IPS-20b (cell line): ENCODE measurements at regions not wholly inside any gene's neighbourhood (a gene's known extent, or its start where the extent isn't known, plus 50 kb on each side); places are given as distances from the start of the nearest gene placed in this dataset.

Source experiments
- H3K27ac ChIP-seq: one replicate; pipeline ENCODE4 v1.5.1; 2013; ENCODE audit warnings: low read length
- H3K27me3 ChIP-seq: 2 replicates; pipeline ENCODE4 v1.6.1; 2013; ENCODE audit warnings: mild to moderate bottlenecking, low read length, inconsistent platforms; ENCODE audit not compliant: insufficient read depth
- H3K36me3 ChIP-seq: 2 replicates; pipeline ENCODE4 v1.6.1; 2013; ENCODE audit warnings: low read depth, mild to moderate bottlenecking, inconsistent platforms, low read length, moderate library complexity; ENCODE audit not compliant: insufficient read depth
- H3K4me1 ChIP-seq: 2 replicates; pipeline ENCODE4 v1.6.1; 2013; ENCODE audit warnings: mild to moderate bottlenecking, control low read depth, inconsistent platforms, low read length, moderate library complexity; ENCODE audit not compliant: insufficient read depth
- H3K4me3 ChIP-seq: 2 replicates; pipeline ENCODE4 v1.5.1; 2013; ENCODE audit warnings: mild to moderate bottlenecking, low read length, inconsistent platforms
- H3K9ac ChIP-seq: 2 replicates; pipeline ENCODE4 v1.6.1; 2013; ENCODE audit warnings: low read depth, mild to moderate bottlenecking, inconsistent platforms, low read length, moderate library complexity
- H3K9me3 ChIP-seq: 2 replicates; pipeline ENCODE4 v1.6.1; 2013; ENCODE audit warnings: mild to moderate bottlenecking, low read depth, low read length, inconsistent platforms; ENCODE audit not compliant: insufficient read depth

DNA sequence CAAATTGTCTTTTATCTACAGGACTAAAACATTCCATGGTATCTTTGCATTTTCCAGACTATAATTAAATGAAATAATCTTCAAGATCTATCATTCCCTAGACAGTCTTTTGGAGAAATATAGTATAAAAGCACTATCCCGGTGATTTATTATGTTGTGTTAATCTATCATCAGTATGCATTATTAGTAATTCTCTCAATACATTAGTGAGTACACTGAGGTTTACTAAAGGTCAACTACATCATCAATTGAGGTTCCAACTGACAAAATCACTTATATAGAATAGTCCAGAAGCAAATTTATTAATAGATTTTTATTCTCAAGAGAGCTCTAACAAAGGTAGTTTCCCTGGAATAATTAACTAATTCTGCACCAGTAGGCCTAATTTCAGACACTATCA is 169.6 kb downstream of the KCNA4 start:
- Histone ChIP-seq H3K27ac (no peak overlapping the region), H3K9me3 (no peaks in the 10 kb centered on the region), H3K9ac (no peak overlapping the region), H3K4me3 (no peak overlapping the region), H3K27me3 (no peaks in the 10 kb centered on the region), H3K4me1 (no peaks in the 10 kb centered on the region), H3K36me3 (no peaks in the 10 kb centered on the region)

DNA sequence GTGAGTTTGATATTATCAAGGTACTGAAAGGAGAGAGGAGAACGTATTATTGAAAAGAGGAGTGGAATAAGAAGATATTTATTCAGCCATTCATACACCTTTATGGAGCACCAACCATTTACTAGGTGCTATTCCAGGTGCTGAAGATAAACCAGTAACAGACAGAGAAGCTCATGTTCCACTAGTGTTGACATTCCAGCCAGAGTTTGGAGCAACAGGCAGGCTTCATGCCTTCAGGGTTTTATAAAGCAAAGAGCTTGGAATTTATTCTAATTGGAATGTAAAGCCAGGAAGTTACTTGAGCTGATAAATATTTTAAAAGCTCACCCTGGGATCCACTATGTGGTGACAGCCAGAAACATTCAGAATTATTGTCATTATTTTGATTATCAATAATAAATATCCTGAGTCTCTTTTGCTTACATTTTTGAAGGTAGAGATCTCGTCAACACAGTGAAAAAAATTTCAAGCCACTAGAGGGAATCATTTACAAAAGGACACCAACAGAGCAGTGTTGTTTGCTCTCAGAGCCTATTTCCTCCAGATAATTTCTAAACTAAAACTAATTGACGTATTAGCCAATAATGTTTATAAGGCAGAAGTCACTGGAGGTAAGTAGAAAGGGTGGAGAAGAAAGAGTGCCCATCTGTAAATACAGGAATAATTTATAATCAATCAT is 172.0 kb downstream of the KCNA4 start:
- no peaks in the 10 kb centered on the region for H3K36me3 ChIP-seq
- no peak overlapping the region for H3K27ac ChIP-seq
- no peak overlapping the region for H3K4me3 ChIP-seq
- no peaks in the 10 kb centered on the region for H3K27me3 ChIP-seq
- no peaks in the 10 kb centered on the region for H3K9me3 ChIP-seq
- H3K4me1 ChIP-seq: no peaks in the 10 kb centered on the region
- no peak overlapping the region for H3K9ac ChIP-seq

DNA sequence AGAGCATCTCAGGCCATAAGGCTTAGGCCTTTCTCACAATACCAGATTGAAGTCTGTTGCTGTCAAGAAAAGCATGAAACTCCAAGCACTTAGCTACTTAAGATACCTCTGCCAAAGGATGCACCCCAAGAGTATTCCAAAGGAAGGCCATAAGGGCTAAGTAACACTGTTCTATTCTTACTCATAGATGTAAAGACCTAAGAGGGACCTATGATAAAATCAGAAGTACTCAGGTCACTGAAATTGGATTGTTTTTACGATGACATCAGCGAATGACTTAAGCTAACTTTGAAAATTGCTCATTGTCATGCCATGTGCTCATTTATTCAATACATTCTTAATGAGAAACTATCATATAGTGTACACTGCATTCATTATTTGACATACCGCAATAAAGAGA is 172.8 kb downstream of the KCNA4 start:
- Histone ChIP-seq H3K4me1 (no peaks in the 10 kb centered on the region), H3K9me3 (no peaks in the 10 kb centered on the region), H3K36me3 (no peaks in the 10 kb centered on the region), H3K9ac (no peak overlapping the region), H3K4me3 (no peak overlapping the region), H3K27ac (no peak overlapping the region), H3K27me3 (no peaks in the 10 kb centered on the region)

DNA sequence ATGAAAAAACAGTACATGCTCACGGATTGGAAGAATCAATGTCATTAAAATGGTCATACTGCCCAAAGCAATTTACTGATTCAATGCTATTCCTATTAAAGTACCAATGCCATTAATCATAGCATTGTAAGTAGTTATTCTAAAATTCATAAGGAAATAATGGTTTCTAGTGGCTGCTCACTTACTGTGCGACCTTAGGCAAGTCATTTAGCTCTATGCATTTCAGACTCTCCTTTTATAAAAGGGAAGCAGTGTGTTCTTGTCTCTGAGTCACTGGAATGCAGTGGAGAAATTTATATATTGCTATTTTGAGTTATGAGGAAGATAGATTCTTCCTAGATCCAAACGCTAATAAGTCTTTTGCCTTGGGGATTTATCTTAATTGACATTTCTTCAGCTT is 174.8 kb downstream of the KCNA4 start:
- no peak overlapping the region for H3K27ac ChIP-seq
- H3K4me1 ChIP-seq: no peaks in the 10 kb centered on the region
- no peaks in the 10 kb centered on the region for H3K9me3 ChIP-seq
- no peak overlapping the region for H3K9ac ChIP-seq
- H3K4me3 ChIP-seq: no peak overlapping the region
- H3K36me3 ChIP-seq: no peaks in the 10 kb centered on the region
- no peaks in the 10 kb centered on the region for H3K27me3 ChIP-seq

DNA sequence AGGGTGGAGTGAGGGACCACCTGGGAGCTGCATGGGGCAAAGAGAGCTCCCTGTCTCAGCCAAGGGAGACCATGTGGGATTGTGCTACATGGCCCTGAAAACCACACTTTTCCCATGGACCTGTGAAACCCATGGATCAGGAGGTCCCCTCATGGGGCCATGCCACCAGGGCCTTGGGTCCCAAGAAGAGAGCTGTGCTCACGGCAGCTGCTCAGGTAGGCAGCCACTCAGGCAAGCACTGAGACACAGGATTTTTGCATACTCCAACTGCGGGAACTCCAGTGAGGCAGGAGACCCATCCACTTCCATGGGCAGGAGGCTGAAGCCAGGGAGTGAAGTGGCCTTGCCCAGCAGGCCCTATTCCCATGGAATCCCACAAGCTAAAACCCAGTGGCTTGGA is 190.0 kb downstream of the KCNA4 start:
- Histone ChIP-seq H3K27ac (no peak overlapping the region), H3K4me1 (no peaks in the 10 kb centered on the region), H3K27me3 (no peaks in the 10 kb centered on the region), H3K36me3 (no peaks in the 10 kb centered on the region), H3K4me3 (no peak overlapping the region), H3K9me3 (no peaks in the 10 kb centered on the region), H3K9ac (no peak overlapping the region)

DNA sequence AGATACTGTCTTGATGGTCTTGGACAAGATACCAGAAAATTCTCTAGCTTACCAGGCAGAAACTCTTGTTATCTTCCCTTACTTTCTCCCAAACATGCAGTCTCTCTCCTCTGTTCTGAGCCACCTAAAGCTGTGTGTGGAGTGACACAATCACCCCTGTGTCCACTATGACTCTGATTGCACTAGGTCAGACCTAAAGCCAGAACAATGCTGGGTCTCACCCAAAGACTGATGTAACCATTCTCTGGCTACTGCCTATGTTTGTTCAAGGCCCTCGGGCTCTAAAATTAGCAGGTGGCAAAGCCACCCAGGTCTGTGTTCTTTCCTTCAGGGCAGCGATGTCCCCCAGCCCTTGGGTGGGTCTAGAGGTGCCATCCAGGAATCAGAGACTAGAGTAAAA is 200.5 kb downstream of the KCNA4 start:
- no peaks in the 10 kb centered on the region for H3K36me3 ChIP-seq

DNA sequence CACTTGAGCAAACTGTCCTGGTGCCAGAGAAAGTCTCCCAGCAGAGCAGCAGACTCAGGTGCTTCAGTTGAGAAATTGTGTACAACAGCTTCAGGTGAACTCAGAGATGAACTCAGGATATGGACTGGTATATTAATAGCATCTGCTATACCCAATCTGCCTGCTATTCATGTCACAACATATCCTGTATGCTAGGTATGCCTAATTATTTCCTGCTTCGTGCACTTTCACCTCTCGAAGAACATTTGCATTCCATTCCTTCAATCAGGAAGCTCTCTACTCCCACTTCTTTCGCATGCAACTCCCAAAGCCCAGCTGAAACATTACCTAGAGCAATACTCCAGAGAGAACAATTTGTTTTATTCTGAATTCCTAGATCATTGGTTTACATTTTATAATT is 207.7 kb downstream of the KCNA4 start:
- Histone ChIP-seq H3K9me3 (no peaks in the 10 kb centered on the region), H3K27ac (no peak overlapping the region), H3K4me1 (no peaks in the 10 kb centered on the region), H3K36me3 (no peaks in the 10 kb centered on the region), H3K4me3 (no peak overlapping the region), H3K9ac (no peak overlapping the region), H3K27me3 (no peaks in the 10 kb centered on the region)

More for the DNA sequence above, 200.5 kb downstream of the KCNA4 start:
- no peak overlapping the region for H3K4me3 ChIP-seq
- H3K27me3 ChIP-seq: no peaks in the 10 kb centered on the region
- no peaks in the 10 kb centered on the region for H3K9me3 ChIP-seq
- no peak overlapping the region for H3K27ac ChIP-seq
- no peaks in the 10 kb centered on the region for H3K4me1 ChIP-seq
- no peak overlapping the region for H3K9ac ChIP-seq

DNA sequence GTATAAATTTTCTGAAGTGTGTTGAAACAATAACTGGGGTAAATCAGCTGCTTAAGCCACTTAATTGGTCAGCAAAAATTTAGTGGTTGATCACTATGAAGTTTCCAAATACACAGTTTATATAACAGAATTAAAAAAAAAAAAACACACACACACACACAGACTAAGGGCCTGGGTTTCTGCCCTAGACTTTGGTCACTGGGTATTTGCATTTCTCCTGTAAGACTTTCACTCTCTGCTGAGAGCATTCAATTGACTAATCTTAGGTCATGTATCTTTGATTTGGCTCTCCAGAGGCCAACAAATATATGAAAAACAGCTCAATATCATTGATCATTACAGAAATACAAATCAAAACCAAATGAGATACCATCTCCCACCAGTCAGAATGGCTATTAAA is 214.3 kb downstream of the KCNA4 start:
- H3K36me3 ChIP-seq: no peaks in the 10 kb centered on the region
- no peaks in the 10 kb centered on the region for H3K27me3 ChIP-seq
- H3K27ac ChIP-seq: no peak overlapping the region
- no peak overlapping the region for H3K9ac ChIP-seq
- H3K4me3 ChIP-seq: no peak overlapping the region
- H3K4me1 ChIP-seq: no peaks in the 10 kb centered on the region
- no peaks in the 10 kb centered on the region for H3K9me3 ChIP-seq

DNA sequence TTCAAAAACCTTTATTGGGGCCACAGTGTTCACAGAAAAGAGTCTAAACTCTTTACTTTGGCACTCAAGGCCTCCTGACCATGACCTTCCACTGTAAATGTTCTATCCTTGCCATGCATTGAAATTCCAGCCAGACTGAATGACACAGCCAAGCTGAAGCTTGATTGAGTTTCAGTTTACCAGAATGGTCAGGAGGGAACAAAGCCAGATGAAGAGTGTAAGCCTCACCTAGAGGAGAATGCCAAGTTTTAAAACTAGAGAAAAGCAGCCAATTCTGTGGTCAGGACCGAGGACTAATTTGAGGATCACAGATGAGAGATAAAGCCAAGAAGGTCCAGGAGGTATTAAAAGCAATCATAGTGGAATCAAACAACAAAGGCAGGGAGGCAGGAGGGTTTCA is 215.3 kb downstream of the KCNA4 start:
- no peaks in the 10 kb centered on the region for H3K4me1 ChIP-seq
- H3K27me3 ChIP-seq: no peaks in the 10 kb centered on the region
- H3K27ac ChIP-seq: no peak overlapping the region
- H3K9ac ChIP-seq: no peak overlapping the region
- H3K4me3 ChIP-seq: no peak overlapping the region
- H3K36me3 ChIP-seq: no peaks in the 10 kb centered on the region
- H3K9me3 ChIP-seq: no peaks in the 10 kb centered on the region

DNA sequence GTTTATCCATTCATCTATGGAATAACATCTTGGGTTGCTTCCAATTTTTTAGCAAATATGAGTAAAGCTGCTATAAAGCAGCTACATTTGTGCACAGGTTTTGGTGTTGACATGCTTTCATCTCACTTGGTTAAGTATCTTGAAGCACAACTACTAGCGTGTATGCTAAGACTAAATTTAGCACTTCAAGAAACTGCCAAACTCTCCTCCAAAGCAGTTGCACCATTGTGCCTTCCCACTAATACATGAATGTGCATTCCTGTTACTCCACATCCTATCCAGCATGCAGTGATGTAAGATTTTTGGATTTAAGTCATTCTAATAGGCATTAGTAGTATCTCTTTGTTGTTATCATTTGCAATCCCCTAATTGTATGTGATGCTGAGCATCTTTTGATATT is 230.7 kb downstream of the KCNA4 start:
- Histone ChIP-seq H3K4me3 (no peak overlapping the region), H3K9ac (no peak overlapping the region), H3K36me3 (no peaks in the 10 kb centered on the region), H3K27me3 (no peaks in the 10 kb centered on the region), H3K4me1 (peaks cover 2% of the 10 kb centered on the region; the same call in 1 of the 2 replicates), H3K9me3 (peaks cover 4% of the 10 kb centered on the region; the same call in 1 of the 2 replicates), H3K27ac (no peak overlapping the region)

DNA sequence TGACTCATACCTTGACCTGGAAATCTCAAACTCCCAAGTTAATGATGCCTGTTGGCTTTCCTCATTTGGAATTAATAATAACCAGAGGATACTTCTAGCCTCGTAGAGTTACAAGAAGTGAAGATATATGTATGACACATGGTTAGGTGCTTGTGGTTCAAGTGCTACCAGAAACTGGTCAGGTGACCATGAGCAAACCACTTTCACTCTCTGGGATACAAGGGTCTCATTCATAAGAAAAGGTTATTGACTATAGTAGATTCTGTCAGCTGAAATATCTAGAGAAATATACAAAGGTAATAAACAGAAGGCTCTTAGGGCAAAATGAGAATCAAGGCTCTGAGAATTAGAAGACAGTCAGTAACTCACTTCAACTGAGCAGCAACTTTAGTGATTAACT is 233.3 kb downstream of the KCNA4 start:
- no peak overlapping the region for H3K27ac ChIP-seq
- H3K9ac ChIP-seq: no peak overlapping the region
- H3K4me1 ChIP-seq: peaks cover 13% of the 10 kb centered on the region; the same call in 1 of the 2 replicates
- no peak overlapping the region for H3K4me3 ChIP-seq
- no peaks in the 10 kb centered on the region for H3K36me3 ChIP-seq
- no peaks in the 10 kb centered on the region for H3K9me3 ChIP-seq
- H3K27me3 ChIP-seq: no peaks in the 10 kb centered on the region

DNA sequence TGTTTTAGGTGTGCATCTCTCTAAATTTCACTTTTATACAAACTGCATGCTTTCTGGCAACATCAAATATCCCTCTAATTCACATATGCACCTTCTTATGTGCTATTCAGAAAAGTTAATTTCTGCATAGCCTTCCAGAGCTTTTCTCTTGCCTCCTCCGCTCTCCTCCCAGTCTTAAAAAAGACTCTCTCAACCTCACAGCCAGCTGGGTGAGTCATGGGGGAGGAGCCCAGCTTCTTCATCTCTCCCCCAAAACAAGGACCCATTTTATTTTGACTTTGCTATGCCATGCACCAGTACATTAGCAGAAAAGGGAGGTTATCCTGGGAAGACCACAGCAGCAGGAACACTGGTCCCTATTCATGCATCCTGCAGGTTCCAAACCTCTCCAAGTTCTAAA is 234.4 kb downstream of the KCNA4 start:
- Histone ChIP-seq H3K36me3 (no peaks in the 10 kb centered on the region), H3K9me3 (no peaks in the 10 kb centered on the region), H3K9ac (no peak overlapping the region), H3K4me3 (no peak overlapping the region), H3K27ac (no peak overlapping the region), H3K4me1 (peaks cover 13% of the 10 kb centered on the region; the same call in 1 of the 2 replicates), H3K27me3 (no peaks in the 10 kb centered on the region)
